GM12873 (cell line): ENCODE measurements at regions not wholly inside any gene's neighbourhood (a gene's known extent, or its start where the extent isn't known, plus 50 kb on each side); places are given as distances from the start of the nearest gene placed in this dataset.

Experiments used
- CTCF ChIP-seq: IDR thresholded peaks from 2 replicates; pipeline ENCODE4 v1.5.1; 2012; ENCODE audit warnings: low read depth, mild to moderate bottlenecking, moderate library complexity, low read length, control low read depth; ENCODE audit not compliant: insufficient read depth; ENCODE audit errors: missing control alignments

GRCh38 chr17:16870253-16871245 is 101.4 kb downstream of the TNFRSF13B start:
- no peak for TF ChIP-seq CTCF

GRCh38 chr17:16866436-16866835 is 105.5 kb downstream of the TNFRSF13B start:
- TF ChIP-seq CTCF = no peak

GRCh38 chr17:16853661-16854320 is 118.1 kb downstream of the TNFRSF13B start:
- no peak for TF ChIP-seq CTCF
